NCI-H748 treated with DMSO at 0.1 percent for 48 hours (cell line): ENCODE measurements at regions not wholly inside any gene's neighbourhood (a gene's known extent, or its start where the extent isn't known, plus 50 kb on each side); places are given as distances from the start of the nearest gene placed in this dataset.
"Not testable (repeated sequence)": the region's sequence is repeated elsewhere in the genome, so short reads cannot be mapped to it uniquely, and the experiment has no call there.

ENCODE experiments used
- DNase-seq: peaks from one replicate; lab custom pipeline; 2025; lab: John Stamatoyannopoulos, UW

DNA sequence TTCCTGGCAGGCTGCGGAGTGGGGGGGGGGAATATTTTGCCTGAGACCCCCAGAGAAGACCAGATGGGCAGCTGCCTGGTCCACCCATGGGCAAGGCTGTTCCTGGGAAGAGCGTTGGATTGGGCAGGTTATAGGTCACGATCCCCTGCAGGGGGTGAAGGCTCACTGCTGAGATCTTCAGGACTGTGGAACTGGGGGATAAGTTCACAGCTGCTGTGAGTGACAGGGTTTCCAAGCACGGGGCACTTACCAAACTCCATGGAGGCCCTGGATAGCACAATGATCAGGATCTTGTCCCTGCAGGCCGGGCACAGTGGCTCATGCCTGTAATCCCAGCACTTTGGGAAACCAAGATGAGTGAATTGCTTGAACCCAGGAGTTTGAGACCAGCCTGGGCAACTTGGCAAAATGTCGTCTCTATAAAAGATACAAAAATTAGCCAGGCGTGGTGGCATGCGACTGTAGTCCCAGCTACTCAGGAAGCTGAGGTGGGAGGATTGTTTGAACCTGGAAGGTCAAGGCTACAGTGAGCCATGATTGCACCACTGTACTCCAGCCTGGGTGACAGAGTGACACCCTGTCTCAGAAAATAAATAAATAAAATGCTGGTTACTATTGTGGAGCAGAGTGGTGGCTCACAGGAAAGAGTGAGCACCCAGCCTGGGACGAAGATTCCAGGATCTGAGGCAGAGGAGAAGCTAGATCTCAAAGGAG is 68.0 kb upstream of the HELT start:
- DNase-seq = no peak

- no peak for DNase-seq
Measured at GRCh38 chr4:184950926-184951325, 67.4 kb upstream of the HELT start.

DNA sequence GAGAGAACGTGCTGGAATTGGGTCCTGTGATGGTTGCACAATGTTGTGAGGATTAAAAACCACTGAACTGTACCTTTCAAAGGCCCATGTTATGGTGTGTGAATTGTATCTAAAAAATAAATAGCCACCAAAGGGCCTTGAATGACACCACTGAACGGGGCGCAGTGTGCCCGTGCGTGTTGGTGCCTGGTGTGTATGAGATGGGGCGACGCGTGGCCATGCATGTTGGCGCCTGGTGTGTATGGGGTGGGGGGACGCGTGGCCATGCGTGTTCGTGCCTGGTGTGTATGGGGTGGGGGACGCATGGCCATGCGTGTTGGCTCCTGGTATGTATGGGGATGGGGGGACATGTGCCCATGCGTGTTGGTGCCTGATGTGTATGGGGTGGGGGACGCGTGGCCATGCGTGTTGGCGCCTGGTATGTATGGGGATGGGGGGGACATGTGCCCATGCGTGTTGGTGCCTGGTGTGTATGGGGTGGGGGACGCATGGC is 66.6 kb upstream of the HELT start:
- no peak for DNase-seq

DNA sequence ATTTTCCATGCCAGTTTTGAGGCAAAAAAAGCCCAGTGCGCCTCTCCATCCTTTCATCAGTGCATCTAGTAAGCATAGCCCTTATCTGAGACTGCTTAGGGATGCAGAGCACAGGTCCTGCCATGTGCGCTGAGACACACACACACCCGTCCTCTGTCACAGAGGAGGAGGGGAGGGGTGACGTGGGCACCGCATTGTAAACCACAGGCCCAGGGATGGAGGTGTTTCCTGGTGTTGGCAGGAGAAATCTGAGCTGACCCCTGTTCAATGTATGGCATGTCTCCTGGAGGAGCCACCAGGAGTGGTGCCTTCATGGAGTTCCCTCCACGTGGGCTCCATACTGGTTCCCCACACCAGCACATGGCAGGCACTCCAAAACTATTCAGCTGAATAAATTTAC is 65.8 kb upstream of the HELT start:
- DNase-seq = no peak

DNA sequence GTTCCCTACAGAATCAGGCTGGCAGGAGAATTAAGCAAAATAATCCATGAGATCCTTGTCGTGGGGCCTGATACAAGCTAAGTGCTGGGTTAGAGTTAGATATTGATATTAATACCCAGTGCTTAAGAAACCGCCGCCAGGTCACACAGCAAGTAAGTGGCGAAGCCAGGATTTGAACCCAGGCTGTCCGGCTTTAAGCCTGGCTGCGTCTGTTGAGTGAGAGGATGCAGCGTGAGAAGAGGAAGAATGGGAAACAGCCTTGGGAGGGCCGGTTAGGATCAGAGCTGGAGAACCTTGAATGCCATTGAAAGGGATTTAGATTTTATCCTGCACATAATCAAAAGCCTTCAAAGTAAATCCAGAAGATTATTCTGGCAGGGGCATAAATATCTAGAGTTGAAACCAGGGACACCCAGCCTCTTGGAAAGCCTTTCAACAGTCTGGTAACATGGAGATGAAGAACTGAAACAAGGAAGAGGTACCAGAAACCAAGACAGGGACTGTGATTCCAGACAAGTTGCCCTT is 64.8 kb upstream of the HELT start:
- DNase-seq = no peak

GRCh38 chr4:184953971-184954370 is 64.3 kb upstream of the HELT start:
- DNase-seq = no peak

DNA sequence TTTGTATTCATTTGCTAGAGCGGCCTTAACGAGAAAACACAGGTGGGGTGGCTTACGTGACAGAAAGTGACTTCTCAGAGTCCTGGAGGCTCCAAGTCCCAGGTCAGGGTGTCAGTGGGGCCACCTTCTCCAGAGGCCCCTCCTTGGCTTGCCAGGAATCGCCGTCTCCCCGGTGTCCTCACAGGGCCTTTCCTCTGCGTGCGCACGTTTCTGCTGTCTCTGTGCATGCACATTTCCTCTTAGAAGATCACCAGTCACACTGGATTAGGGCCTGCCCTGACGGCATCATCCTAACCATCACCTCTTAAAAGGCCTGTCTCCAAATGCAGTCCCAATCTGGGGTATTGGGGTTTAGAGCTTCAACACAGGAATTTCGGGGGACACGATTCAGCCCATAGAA is 63.8 kb upstream of the HELT start:
- no peak for DNase-seq

DNA sequence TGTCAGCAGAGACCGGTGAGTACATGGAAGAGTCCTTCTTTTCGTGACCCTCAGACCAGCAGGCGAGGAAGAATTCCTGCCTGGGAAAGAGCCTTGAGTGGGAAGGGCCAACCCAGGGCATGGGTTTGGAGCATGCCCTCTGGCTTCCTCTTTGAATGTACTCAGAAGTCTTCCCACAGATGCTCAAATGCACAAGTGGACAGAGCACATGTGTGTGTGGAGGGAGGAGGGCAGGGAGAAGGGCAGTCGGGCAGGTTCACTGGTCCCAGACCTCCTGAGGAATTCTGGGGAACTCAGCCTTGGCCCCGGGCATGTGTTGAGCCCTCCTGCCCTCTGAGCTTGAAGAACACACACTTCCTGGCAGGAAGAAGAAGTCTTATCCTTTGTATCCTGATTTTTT is 63.2 kb upstream of the HELT start:
- no peak for DNase-seq

GRCh38 chr4:184955636-184956035 is 62.7 kb upstream of the HELT start:
- no peak for DNase-seq

DNA sequence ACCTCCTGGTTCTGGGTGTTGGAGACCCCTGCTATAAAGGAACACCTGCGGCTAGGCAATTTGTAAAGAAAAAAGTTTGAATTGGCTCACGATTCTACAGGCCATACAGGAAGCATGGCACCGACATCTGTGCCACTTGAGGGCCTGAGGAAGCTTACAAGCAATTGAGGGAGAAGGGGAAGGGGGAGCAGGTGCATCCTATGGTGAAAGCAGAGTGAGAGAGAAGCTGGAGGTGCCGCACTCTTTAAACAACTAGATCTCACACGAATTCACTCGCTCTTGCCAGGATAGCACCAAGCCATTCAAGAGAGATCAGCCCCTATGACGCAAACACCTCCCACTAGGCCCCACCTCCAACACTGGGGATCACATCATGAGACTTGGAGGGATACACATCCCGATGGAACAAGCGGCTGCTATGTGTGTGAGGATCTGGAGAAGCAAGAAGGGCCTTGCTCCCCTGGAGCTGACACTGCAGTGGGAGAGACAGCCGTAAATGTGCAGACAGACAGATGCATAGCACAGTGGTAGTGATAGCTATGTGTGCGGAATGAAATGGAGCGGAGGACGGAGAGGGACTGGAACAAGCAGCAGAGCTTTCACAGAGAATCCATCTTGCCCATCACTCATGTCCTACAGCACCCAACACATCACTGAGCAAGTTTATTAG is 60.7 kb upstream of the HELT start:
- DNase-seq = no peak

- DNase-seq = no peak
Measured at GRCh38 chr4:184958127-184958922, 60.0 kb upstream of the HELT start.

GRCh38 chr4:184958923-184959210 is 59.4 kb upstream of the HELT start:
- no peak for DNase-seq

- DNase-seq = no peak
Measured at GRCh38 chr4:184959309-184959708, 59.0 kb upstream of the HELT start.

- DNase-seq = no peak
Measured at GRCh38 chr4:184959786-184960185, 58.5 kb upstream of the HELT start.

- no peak for DNase-seq
Measured at GRCh38 chr4:184960505-184960971, 57.8 kb upstream of the HELT start.

GRCh38 chr4:184961660-184962059 is 56.6 kb upstream of the HELT start:
- peak; percentile 11 for DNase-seq

GRCh38 chr4:184962125-184962638 is 56.1 kb upstream of the HELT start:
- DNase-seq = no peak

GRCh38 chr4:184965230-184966050 is 52.9 kb upstream of the HELT start:
- not testable (repeated sequence) for DNase-seq

DNA sequence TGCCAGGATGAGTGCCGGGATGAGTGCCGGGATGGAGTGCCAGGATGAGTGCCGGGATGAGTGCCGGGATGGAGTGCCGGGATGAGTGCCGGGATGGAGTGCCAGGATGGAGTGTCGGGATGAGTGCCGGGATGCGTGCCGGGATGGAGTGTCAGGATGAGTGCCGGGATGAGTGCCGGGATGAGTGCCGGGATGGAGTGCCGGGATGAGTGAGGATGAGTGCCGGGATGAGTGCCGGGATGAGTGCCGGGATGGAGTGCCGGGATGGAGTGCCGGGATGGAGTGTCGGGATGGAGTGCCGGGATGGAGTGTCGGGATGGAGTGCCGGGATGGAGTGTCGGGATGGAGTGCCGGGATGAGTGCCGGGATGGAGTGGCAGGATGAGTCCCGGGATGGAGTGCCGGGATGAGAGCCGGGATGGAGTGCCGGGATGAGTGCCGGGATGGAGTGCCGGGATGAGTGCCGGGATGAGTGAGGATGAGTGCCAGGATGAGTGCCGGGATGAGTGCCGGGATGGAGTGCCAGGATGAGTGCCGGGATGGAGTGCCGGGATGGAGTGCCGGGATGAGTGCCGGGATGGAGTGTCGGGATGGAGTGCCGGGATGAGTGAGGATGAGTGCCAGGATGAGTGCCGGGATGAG is 52.1 kb upstream of the HELT start:
- not testable (repeated sequence) for DNase-seq

DNA sequence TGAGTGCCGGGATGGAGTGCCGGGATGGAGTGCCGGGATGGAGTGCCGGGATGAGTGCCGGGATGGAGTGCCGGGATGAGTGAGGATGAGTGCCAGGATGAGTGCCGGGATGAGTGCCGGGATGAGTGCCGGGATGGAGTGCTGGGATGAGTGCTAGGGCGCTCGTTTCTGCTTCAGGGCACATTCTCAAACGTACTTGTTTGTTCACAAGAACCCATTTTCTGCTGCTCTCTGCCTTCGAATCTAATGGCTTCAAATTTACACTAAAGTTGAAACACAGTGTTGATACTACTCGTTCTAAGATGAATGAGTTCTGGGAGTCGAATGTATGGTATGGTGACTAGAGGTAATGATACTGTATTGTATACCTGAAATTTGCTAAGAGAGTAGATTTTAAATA is 50.6 kb upstream of the HELT start:
- DNase-seq = not testable (repeated sequence)

GRCh38 chr4:184968366-184968765 is 49.9 kb upstream of the HELT start:
- no peak for DNase-seq
